Kidney (tissue), 13 donors: ENCODE measurements at regions not wholly inside any gene's neighbourhood (a gene's known extent, or its start where the extent isn't known, plus 50 kb on each side); places are given as distances from the start of the nearest gene placed in this dataset.

Experiments
- DNase-seq, 5 donors: peaks; one replicate each; pipeline ENCODE4 v3.0.0-alpha.2; 2013 to 2020
- FAIRE-seq: peaks from 2 replicates; lab custom pipeline; 2012; peaks lifted over from hg19 to GRCh38; lab: Jason Lieb, UNC
- H3K27ac ChIP-seq, 2 donors: one replicate each; pipeline ENCODE4 v1.7.0; 2013; ENCODE audit warnings: low read depth in 2 of 2, low read length in 2 of 2, inconsistent platforms in 1 of 2
- H3K27me3 ChIP-seq: one replicate; pipeline ENCODE4 v1.7.1; 2013; ENCODE audit warnings: low read length, inconsistent platforms; ENCODE audit not compliant: control insufficient read depth, insufficient read depth
- H3K36me3 ChIP-seq, 3 donors: one replicate each; pipeline versions ENCODE4 v1.7.0 to v1.7.1; 2013; ENCODE audit warnings: low read length in 3 of 3, control low read depth in 1 of 3, inconsistent platforms in 1 of 3; ENCODE audit not compliant: insufficient read depth in 3 of 3, control insufficient read depth in 2 of 3
- H3K4me1 ChIP-seq, 3 donors: one replicate each; pipeline versions ENCODE4 v1.7.0 to v1.7.1; 2013; ENCODE audit warnings: low read length in 3 of 3, inconsistent platforms in 1 of 3, low read depth in 1 of 3; ENCODE audit not compliant: control insufficient read depth in 2 of 3, insufficient read depth in 2 of 3
- H3K4me3 ChIP-seq, 3 donors: one replicate each; pipeline versions ENCODE4 v1.7.0 to v1.8.1; 2013; ENCODE audit warnings: low read length in 3 of 3, control low read depth in 1 of 3, inconsistent platforms in 1 of 3
- H3K9ac ChIP-seq, 3 donors: one replicate each; pipeline versions ENCODE4 v1.7.0 to v1.7.1; 2013; ENCODE audit warnings: low read length in 3 of 3, control low read depth in 1 of 3, inconsistent platforms in 1 of 3
- H3K9me3 ChIP-seq, 3 donors: one replicate each; pipeline versions ENCODE4 v1.7.0 to v1.7.1; 2013; ENCODE audit warnings: low read length in 3 of 3, control low read depth in 1 of 3, inconsistent platforms in 1 of 3; ENCODE audit not compliant: control insufficient read depth in 2 of 3, insufficient read depth in 1 of 3
- intact Hi-C: fragments of 100-400 bp; cut with DNase I; formaldehyde crosslinking; loops from one replicate; pipeline ENCODE4 v1.11.1; 2022
- TF ChIP-seq, protein P1 (sequence below): IDR thresholded peaks from 3 replicates; pipeline ENCODE4 v1.5.1; 2012; ENCODE audit warnings: mild to moderate bottlenecking, moderate library complexity, borderline replicate concordance; ENCODE audit not compliant: insufficient read depth; ENCODE audit errors: extremely low read depth
- donor health status: control.
- donor health status: control.
- donor health status: control.
- donor health status: control.
- donor health status: control.
- donor health status: DM: yes; HTN: yes; CAD: no.
- donor health status: Normal renal cell carcinoma (clear cell type).

DNA sequence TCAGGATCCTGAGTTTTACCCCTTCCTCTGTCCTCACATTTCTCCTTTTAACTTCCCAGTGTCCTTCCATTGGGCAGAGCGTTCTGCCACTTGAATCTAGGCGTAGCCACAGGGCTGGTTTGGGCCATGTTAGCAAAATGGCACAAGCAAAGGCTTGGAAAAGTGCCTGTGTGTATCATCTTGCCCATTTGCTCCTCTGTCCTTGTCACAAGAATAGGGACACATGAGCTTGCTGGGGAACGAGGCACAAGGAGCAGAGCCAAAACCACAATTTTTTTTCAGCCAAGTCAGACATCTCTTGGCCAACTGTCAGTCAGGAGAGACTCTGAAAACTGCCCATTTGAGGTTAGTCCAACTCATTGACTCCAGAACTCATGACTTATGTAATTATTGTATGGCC, 285.2 kb downstream of the ZNF248 start:
- intact Hi-C loops: no loop called here
- Histone ChIP-seq H3K9me3 (no peaks in the 10 kb centered on the region), H3K9ac (no peak overlapping the region), H3K27ac (no peak overlapping the region), H3K4me1 (no peaks in the 10 kb centered on the region), H3K4me3 (no peak overlapping the region), H3K27me3 (no peaks in the 10 kb centered on the region), H3K36me3 (no peaks in the 10 kb centered on the region)
- TF ChIP-seq, protein P1, sequence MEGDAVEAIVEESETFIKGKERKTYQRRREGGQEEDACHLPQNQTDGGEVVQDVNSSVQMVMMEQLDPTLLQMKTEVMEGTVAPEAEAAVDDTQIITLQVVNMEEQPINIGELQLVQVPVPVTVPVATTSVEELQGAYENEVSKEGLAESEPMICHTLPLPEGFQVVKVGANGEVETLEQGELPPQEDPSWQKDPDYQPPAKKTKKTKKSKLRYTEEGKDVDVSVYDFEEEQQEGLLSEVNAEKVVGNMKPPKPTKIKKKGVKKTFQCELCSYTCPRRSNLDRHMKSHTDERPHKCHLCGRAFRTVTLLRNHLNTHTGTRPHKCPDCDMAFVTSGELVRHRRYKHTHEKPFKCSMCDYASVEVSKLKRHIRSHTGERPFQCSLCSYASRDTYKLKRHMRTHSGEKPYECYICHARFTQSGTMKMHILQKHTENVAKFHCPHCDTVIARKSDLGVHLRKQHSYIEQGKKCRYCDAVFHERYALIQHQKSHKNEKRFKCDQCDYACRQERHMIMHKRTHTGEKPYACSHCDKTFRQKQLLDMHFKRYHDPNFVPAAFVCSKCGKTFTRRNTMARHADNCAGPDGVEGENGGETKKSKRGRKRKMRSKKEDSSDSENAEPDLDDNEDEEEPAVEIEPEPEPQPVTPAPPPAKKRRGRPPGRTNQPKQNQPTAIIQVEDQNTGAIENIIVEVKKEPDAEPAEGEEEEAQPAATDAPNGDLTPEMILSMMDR: no peak
- no peak for FAIRE-seq
- DNase-seq: no peak

- Histone ChIP-seq H3K4me3 (no peak overlapping the region), H3K9me3 (no peaks in the 10 kb centered on the region), H3K36me3 (no peaks in the 10 kb centered on the region), H3K9ac (no peak overlapping the region), H3K4me1 (no peaks in the 10 kb centered on the region), H3K27ac (no peak overlapping the region), H3K27me3 (no peaks in the 10 kb centered on the region)
- DNase-seq (no peak), FAIRE-seq (no peak)
- TF ChIP-seq, protein P1: no peak
- intact Hi-C loops: no loop called here
Observed at GRCh38 chr10:37566332-37566731, 291.1 kb downstream of the ZNF248 start.

GRCh38 chr10:37563715-37564108, 293.7 kb downstream of the ZNF248 start:
- Histone ChIP-seq H3K36me3 (no peaks in the 10 kb centered on the region), H3K4me1 (no peaks in the 10 kb centered on the region), H3K27ac (no peak overlapping the region), H3K9me3 (no peaks in the 10 kb centered on the region), H3K4me3 (no peak overlapping the region), H3K9ac (no peak overlapping the region), H3K27me3 (no peaks in the 10 kb centered on the region)
- intact Hi-C loops: no loop called here
- DNase-seq: no peak
- TF ChIP-seq, protein P1: no peak
- no peak for FAIRE-seq

DNA sequence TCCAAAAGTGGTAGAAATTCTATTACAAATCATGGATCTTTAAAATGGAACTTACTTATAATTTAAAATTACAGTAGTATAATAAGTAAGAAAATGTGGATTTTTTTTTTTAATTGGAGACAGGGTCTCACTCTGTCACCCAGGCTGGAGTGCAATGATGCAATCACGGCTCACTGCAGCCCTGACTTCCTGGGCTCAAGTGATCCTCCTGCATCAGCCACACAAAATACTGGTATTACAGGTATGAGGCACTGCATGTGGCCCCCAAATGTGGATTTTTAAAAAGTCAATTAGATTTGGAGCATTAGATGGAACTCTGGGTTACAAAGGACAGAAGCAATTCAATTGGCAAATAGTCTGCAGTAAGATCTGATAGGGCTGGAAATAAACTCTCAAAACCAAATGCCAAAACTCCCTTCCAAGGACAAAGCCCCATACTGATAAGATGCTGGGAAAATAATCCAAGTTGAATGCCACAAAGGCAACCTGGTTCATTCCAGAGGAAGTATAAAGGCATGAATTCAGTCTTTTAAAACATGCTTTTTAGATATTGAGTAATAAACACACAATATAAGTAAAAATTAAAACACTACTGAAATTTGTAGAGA, 294.2 kb downstream of the ZNF248 start:
- FAIRE-seq (no peak), DNase-seq (no peak)
- Histone ChIP-seq H3K9me3 (no peaks in the 10 kb centered on the region), H3K27me3 (no peaks in the 10 kb centered on the region), H3K4me1 (no peaks in the 10 kb centered on the region), H3K36me3 (no peaks in the 10 kb centered on the region), H3K4me3 (no peak overlapping the region), H3K9ac (no peak overlapping the region), H3K27ac (no peak overlapping the region)
- intact Hi-C loops: no loop called here
- TF ChIP-seq, protein P1: no peak
